ENCODE measurements at regions not wholly inside any gene's neighbourhood (a gene's known extent, or its start where the extent isn't known, plus 50 kb on each side); places are given as distances from the start of the nearest gene placed in this dataset.
A peak's percentile ranks its signal among the peaks of the same experiment; 100 is the strongest.
"Not testable (repeated sequence)": the region's sequence is repeated elsewhere in the genome, so short reads cannot be mapped to it uniquely, and the experiment has no call there.

GRCh38 chr12:87338681-87339080, 690.5 kb downstream of the C12orf50 start:
- peak; percentile 2 for DNase-seq (ENCODE audit: low spot score)

- DNase-seq (ENCODE audit: low spot score): no peak
Observed at GRCh38 chr12:87336814-87337336, 692.3 kb downstream of the C12orf50 start.

DNA sequence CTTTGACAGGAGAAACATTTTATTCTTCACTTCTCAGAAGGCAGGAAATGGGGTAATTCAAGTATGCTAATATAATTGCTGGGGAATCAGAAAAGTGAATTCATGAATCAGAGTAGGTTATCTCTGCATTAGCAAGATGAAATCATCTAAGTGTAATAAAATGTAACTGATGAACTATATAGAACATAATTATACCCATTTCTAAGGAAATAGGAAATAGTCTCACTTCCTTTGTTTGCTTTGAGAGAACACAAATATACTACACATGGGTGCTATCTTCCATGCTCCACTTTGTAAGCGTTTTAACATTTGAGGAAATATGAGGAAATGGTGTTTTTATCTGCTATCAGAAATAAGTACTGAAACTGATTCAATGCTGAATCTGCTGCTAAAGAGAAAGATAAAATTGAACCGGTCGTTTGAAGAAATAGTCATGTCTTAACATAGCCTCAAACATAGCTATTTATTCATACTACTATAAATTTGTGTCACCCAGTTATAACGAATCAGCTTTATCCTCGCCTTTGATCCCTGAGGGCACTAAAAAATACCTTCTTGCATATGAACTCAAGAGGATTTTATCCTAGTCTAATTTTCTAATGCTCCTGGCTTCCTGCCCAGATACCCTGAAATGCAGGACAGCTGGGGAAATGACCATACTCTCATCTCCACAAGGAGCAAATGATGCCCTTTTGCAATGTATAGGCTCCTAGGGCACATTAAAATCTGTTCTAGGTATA, 696.0 kb downstream of the C12orf50 start:
- DNase-seq (ENCODE audit: low spot score): no peak

- not testable (repeated sequence) for DNase-seq (ENCODE audit: low spot score)
Observed at GRCh38 chr12:87330071-87330555, 699.1 kb downstream of the C12orf50 start.

- no peak for DNase-seq (ENCODE audit: low spot score)
Observed at GRCh38 chr12:87329076-87329863, 699.9 kb downstream of the C12orf50 start.

GRCh38 chr12:87323369-87323768, 705.8 kb downstream of the C12orf50 start:
- no peak for DNase-seq (ENCODE audit: low spot score)

DNA sequence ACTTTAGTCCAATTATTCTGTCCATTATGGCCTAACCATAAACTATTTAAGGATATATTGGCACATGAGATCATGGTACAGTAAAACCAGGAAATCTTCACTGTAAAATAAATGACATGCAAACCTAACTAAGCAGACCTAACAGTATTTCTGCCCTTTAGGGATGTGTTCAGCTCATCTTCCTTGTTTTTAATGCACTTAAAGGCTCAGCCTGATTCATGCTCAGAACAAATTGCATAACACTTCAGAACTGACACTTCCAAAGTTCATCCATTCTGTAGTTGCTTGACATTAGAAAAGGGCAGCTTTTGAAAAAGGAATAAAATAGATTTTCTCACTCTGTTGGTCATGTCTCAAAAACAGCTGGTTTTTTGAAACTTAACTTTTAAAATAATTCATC, 708.5 kb downstream of the C12orf50 start:
- DNase-seq (ENCODE audit: low spot score): no peak

DNA sequence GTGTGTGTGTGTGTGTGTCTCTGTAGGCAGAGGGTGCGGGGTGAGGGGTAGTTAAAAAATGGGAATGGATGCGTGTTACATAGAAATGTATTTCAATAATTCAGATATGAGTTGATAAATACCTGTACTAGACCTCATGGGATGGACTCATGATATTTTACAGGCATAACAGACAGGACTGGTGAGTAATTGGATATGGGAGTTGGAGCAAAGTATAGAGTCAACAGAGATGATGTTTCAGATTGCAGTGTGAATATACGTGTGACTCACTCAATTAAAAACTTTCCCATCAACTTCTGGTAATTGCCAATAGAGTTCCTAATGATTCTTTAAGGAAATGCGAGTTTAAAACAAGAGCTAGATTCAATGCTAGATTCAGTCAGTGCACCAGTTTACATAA, 711.9 kb downstream of the C12orf50 start:
- DNase-seq (ENCODE audit: low spot score): no peak

DNA sequence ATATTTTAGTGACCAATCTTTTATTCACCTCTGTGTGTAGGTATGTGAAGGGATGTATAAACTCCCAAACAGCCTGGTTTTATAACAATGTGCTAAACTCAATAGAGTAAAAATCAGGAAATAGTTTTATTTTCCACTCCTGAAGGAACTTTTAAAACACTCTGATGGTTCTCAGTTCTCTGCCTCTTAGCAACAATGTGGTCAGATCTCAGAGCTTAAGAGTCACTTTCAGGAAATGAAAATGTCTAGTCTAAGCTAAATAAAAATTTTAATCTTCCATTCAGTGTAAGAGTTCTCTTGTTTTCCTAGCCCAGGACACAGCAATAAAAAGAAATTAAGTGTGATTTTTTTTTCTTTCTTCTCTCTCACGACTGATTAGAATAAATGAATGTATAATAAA, 718.0 kb downstream of the C12orf50 start:
- DNase-seq (ENCODE audit: low spot score): no peak

DNA sequence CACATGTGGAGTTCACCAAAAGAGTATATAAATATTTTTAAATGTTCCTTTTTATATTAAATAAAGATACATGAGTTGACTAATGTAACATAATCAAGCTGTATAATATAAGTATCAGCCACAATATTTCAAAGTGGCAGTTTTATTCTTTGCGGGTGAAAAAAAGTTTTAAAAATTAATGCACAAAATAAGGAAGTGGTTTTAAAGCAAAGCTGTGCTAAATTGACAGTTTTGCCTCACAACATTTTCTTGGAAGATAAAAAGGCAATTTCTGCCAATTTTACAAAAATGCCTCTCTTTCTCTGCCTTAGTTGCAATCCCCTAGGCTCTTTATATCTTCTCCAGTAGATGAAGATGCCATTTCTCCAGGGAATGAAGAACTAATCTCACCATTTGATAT, 719.1 kb downstream of the C12orf50 start:
- DNase-seq (ENCODE audit: low spot score): no peak

- no peak for DNase-seq (ENCODE audit: low spot score)
Observed at GRCh38 chr12:87305481-87305880, 723.7 kb downstream of the C12orf50 start.

GRCh38 chr12:87304406-87304805, 724.8 kb downstream of the C12orf50 start:
- DNase-seq (ENCODE audit: low spot score): no peak

GRCh38 chr12:87303396-87304012, 725.7 kb downstream of the C12orf50 start:
- DNase-seq (ENCODE audit: low spot score): no peak

GRCh38 chr12:87302126-87302745, 727.0 kb downstream of the C12orf50 start:
- DNase-seq (ENCODE audit: low spot score): no peak

GRCh38 chr12:87290505-87290904, 738.7 kb downstream of the C12orf50 start:
- no peak for DNase-seq (ENCODE audit: low spot score)

DNA sequence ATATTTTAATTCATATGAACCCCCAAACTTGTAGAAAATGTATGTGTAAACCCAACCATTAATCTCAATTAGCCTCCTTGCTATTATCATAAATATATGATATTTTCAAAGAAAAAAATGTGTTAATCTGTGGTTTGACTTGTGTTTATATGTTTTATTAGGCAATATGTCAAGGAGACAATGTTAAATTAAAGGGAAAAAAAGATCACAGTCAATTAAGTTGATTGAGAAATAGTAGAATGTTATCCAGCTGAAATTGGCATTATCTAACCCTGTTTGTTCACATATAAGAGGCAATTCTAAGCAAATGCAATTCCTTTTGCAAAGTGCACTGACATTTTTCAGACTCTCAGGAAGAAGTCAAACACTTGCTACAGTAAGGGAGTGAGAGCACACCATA, 745.3 kb downstream of the C12orf50 start:
- no peak for DNase-seq (ENCODE audit: low spot score)

- peak; percentile 92 for DNase-seq (ENCODE audit: low spot score)
Observed at GRCh38 chr12:87283111-87283510, 746.1 kb downstream of the C12orf50 start.

- no peak for DNase-seq (ENCODE audit: low spot score)
Observed at GRCh38 chr12:87280893-87281292, 748.3 kb downstream of the C12orf50 start.

DNA sequence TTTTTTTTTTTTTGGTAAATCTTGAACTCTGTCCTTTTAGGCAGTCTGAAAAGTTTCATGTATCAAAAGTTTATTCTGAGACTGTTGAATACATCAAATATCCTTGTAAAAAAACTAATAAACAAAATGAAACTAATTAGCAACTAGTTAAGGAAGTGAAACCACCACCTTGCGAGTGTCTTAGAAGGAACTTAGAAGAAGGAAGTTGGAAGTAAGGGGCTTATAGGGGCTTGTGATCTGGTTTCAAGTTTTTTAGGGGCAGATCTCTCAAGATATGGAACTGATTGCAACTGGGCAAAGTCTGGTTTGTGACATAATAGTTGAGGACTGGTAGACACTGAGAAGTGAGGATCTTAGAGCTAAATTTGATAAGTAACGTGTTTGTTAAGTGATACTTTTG, 748.8 kb downstream of the C12orf50 start:
- no peak for DNase-seq (ENCODE audit: low spot score)

- DNase-seq (ENCODE audit: low spot score): peak; percentile 37
Observed at GRCh38 chr12:87274594-87275245, 754.5 kb downstream of the C12orf50 start.

GRCh38 chr12:87272851-87273250, 756.4 kb downstream of the C12orf50 start:
- DNase-seq (ENCODE audit: low spot score): no peak
